Uterus (tissue), 2 donors: ENCODE measurements at regions not wholly inside any gene's neighbourhood (a gene's known extent, or its start where the extent isn't known, plus 50 kb on each side); places are given as distances from the start of the nearest gene placed in this dataset.

Experiments used
- POLR2A ChIP-seq, 2 donors: fragments of 450-650 bp; IDR thresholded peaks; one replicate each; pipeline ENCODE4 v1.6.1; 2016; ENCODE audit warnings: antibody characterized with exemption in 2 of 2, mild to moderate bottlenecking in 1 of 2, moderate library complexity in 1 of 2
- TF ChIP-seq, protein P1 (sequence below), 4 experiments: fragments of 200-600 bp in 2 of 4; fragments of 450-650 bp in 2 of 4; sonication (generic) in 2 of 4; IDR thresholded peaks; one replicate each; pipeline ENCODE4 v1.5.1; 2016 to 2019; ENCODE audit warnings: antibody characterized with exemption in 4 of 4, mild to moderate bottlenecking in 2 of 4, moderate library complexity in 1 of 4

DNA sequence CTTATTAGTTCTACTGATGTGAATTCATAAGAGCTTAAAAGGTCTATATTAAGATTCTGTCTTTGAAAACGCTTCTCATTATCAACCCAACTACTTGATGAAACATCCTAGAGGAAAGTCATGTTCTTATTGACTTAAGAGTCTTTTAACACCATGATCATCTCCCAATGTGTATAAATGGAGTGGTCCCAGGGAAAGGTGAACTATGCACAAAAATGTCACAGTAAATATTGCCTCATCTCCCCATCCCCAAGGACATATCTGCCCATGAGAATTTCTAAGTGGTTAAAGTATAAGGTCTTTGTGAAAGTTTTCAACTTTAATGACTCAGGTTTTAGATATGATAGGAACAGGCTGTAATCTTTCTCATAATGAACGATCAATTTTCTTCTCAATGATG, 240.1 kb downstream of the IRS1 start:
- TF ChIP-seq, protein P1, sequence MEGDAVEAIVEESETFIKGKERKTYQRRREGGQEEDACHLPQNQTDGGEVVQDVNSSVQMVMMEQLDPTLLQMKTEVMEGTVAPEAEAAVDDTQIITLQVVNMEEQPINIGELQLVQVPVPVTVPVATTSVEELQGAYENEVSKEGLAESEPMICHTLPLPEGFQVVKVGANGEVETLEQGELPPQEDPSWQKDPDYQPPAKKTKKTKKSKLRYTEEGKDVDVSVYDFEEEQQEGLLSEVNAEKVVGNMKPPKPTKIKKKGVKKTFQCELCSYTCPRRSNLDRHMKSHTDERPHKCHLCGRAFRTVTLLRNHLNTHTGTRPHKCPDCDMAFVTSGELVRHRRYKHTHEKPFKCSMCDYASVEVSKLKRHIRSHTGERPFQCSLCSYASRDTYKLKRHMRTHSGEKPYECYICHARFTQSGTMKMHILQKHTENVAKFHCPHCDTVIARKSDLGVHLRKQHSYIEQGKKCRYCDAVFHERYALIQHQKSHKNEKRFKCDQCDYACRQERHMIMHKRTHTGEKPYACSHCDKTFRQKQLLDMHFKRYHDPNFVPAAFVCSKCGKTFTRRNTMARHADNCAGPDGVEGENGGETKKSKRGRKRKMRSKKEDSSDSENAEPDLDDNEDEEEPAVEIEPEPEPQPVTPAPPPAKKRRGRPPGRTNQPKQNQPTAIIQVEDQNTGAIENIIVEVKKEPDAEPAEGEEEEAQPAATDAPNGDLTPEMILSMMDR (IDR thresholded peaks at IDR 0.05) = no peak
- TF ChIP-seq POLR2A (IDR thresholded peaks at IDR 0.05) = no peak
